ENCODE measurements at regions not wholly inside any gene's neighbourhood (a gene's known extent, or its start where the extent isn't known, plus 50 kb on each side); places are given as distances from the start of the nearest gene placed in this dataset.

DNA sequence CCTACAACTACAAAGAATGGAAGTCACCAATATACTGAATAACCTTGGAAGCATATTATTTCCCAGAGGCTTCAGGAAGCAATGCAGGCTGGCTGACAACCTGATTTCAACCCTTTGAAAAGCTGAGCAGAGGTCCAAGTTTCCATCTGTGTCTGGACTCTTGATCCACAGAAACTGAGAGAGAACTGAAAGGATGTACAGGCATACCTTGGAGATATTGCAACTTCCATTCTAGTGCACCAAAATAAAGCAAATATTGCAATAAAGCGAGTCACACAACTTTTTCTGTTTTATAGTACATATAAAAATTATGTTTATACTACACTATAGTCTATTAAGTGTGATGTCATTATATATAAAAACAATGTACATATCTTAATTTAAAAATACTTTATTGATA lies 85.3 kb downstream of the TYW3 start:
- ChIA-PET CTCF (no interaction called here), POLR2A (no interaction called here)
- ATAC-seq (no peak), DNase-seq (ENCODE audit: low spot score) (no peak)
- H3K4me3 Mint-ChIP-seq, result no peak overlapping the region
- H3K27ac Mint-ChIP-seq, result no peak overlapping the region
- H3K27me3 Mint-ChIP-seq (ENCODE audit: low read depth), result no peaks in the 10 kb centered on the region
- H3K9me3 Mint-ChIP-seq, result no peaks in the 10 kb centered on the region; the same call in 1 of the 2 replicates
- H3K4me1 Mint-ChIP-seq, result no peaks in the 10 kb centered on the region
- no peaks in the 10 kb centered on the region for H3K36me3 Mint-ChIP-seq
- TF ChIP-seq EMX1 (CRISPR knock-in tag; IDR thresholded peaks at IDR 0.05) (no peak), CREM (CRISPR knock-in tag; IDR thresholded peaks at IDR 0.05) (no peak), ZNF396 (CRISPR knock-in tag; IDR thresholded peaks at IDR 0.05; ENCODE audit: borderline replicate concordance) (no peak), NR3C1 (CRISPR knock-in tag; conservative IDR thresholded peaks at IDR 0.05; ENCODE audit: low read depth) (no peak), TEAD4 (CRISPR knock-in tag; IDR thresholded peaks at IDR 0.05) (no peak)
- TF ChIP-seq, protein P1, sequence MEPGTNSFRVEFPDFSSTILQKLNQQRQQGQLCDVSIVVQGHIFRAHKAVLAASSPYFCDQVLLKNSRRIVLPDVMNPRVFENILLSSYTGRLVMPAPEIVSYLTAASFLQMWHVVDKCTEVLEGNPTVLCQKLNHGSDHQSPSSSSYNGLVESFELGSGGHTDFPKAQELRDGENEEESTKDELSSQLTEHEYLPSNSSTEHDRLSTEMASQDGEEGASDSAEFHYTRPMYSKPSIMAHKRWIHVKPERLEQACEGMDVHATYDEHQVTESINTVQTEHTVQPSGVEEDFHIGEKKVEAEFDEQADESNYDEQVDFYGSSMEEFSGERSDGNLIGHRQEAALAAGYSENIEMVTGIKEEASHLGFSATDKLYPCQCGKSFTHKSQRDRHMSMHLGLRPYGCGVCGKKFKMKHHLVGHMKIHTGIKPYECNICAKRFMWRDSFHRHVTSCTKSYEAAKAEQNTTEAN (CRISPR knock-in tag; IDR thresholded peaks at IDR 0.05), result no peak
- TF ChIP-seq, protein P2, sequence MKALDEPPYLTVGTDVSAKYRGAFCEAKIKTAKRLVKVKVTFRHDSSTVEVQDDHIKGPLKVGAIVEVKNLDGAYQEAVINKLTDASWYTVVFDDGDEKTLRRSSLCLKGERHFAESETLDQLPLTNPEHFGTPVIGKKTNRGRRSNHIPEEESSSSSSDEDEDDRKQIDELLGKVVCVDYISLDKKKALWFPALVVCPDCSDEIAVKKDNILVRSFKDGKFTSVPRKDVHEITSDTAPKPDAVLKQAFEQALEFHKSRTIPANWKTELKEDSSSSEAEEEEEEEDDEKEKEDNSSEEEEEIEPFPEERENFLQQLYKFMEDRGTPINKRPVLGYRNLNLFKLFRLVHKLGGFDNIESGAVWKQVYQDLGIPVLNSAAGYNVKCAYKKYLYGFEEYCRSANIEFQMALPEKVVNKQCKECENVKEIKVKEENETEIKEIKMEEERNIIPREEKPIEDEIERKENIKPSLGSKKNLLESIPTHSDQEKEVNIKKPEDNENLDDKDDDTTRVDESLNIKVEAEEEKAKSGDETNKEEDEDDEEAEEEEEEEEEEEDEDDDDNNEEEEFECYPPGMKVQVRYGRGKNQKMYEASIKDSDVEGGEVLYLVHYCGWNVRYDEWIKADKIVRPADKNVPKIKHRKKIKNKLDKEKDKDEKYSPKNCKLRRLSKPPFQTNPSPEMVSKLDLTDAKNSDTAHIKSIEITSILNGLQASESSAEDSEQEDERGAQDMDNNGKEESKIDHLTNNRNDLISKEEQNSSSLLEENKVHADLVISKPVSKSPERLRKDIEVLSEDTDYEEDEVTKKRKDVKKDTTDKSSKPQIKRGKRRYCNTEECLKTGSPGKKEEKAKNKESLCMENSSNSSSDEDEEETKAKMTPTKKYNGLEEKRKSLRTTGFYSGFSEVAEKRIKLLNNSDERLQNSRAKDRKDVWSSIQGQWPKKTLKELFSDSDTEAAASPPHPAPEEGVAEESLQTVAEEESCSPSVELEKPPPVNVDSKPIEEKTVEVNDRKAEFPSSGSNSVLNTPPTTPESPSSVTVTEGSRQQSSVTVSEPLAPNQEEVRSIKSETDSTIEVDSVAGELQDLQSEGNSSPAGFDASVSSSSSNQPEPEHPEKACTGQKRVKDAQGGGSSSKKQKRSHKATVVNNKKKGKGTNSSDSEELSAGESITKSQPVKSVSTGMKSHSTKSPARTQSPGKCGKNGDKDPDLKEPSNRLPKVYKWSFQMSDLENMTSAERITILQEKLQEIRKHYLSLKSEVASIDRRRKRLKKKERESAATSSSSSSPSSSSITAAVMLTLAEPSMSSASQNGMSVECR (CRISPR knock-in tag; IDR thresholded peaks at IDR 0.05; ENCODE audit: borderline replicate concordance), result no peak

DNA sequence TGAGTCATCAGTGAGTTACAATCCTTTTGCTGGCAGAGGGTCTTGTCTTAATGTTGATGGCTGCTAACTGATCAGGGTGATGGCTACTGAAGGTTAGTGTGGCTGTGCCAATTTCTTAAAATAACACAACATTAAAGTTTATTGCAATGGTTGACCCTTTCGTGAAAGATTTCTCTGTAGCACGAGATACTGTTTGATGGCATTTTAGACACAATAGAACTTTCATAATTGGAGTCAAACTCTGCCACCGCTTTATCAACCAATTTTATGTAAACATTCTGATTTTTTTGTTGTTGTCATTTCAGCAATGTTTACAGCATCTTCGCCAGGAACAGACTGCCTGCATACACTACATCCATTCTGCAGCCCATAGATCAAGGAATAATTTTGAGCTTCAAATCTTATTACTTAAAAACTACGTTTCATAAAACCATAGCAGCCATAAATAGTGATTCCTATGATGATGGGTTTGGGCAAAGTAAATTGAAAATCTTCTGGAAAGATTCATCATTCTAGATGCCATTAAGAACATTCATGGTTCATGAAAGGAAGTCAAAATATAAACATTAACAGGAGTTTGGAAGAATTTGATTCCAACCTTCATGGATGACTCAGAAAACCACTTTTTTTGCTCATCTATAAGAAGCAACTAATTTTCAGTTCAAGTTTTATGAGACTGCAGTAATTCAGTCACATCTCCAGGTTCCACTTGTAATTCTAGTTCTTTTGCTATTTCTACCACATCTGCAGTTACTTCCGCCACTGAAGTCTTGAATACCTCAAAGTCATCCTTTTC lies 85.9 kb downstream of the TYW3 start:
- ChIA-PET CTCF (interaction anchor here (1.5 kb wide), 1 partner anchor 47 kb away, joined by 4 read pairs; no protein-coding TSS in a partner anchor), POLR2A (no interaction called here)
- no peaks in the 10 kb centered on the region for H3K27me3 Mint-ChIP-seq (ENCODE audit: low read depth)
- DNase-seq (ENCODE audit: low spot score), result no peak
- ATAC-seq, result no peak
- H3K9me3 Mint-ChIP-seq, result no peaks in the 10 kb centered on the region; the same call in 1 of the 2 replicates
- TF ChIP-seq ELF4 (CRISPR knock-in tag; IDR thresholded peaks at IDR 0.05; ENCODE audit: low read depth), result no peak
- H3K4me1 Mint-ChIP-seq, result no peaks in the 10 kb centered on the region
- H3K4me3 Mint-ChIP-seq, result no peak overlapping the region
- H3K27ac Mint-ChIP-seq, result no peak overlapping the region
- no peaks in the 10 kb centered on the region for H3K36me3 Mint-ChIP-seq

DNA sequence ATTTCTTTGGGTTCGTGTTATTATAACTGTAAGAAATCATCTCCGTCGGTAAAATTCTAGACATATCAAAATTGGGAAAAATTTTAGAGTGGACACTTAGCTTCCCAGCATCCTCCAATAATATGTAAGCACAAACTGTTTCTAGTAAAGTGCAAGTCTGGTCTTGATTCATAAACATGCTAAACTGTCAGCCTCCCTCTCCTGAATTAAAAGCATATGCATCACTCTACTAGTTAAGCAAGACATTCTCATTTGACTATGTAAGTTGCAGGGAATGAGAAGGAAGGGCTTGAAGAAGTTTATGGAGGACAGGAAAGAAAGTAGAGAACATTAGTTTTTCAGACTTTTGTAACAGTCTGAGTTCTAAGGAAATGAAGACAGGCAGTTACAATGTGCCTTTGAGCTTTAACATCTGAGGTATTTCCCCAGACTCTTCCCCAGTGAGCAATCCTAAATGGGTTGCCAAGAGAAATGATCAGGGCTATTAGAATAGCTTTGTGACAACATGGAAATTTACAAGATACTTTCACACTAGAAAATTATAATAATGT lies 90.0 kb downstream of the TYW3 start:
- TF ChIP-seq MXD4 (CRISPR knock-in tag; IDR thresholded peaks at IDR 0.05; ENCODE audit: borderline replicate concordance), result no peak
- TF ChIP-seq FOXJ3 (CRISPR knock-in tag; IDR thresholded peaks at IDR 0.05; ENCODE audit: borderline replicate concordance), result no peak
- no peak for TF ChIP-seq ELF4 (CRISPR knock-in tag; IDR thresholded peaks at IDR 0.05; ENCODE audit: low read depth)
- TF ChIP-seq, protein P3, sequence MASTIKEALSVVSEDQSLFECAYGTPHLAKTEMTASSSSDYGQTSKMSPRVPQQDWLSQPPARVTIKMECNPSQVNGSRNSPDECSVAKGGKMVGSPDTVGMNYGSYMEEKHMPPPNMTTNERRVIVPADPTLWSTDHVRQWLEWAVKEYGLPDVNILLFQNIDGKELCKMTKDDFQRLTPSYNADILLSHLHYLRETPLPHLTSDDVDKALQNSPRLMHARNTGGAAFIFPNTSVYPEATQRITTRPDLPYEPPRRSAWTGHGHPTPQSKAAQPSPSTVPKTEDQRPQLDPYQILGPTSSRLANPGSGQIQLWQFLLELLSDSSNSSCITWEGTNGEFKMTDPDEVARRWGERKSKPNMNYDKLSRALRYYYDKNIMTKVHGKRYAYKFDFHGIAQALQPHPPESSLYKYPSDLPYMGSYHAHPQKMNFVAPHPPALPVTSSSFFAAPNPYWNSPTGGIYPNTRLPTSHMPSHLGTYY (CRISPR knock-in tag; IDR thresholded peaks at IDR 0.05), result no peak
- Mint-ChIP-seq H3K9me3 (no peaks in the 10 kb centered on the region), H3K4me3 (no peak overlapping the region), H3K27me3 (ENCODE audit: low read depth) (no peaks in the 10 kb centered on the region), H3K27ac (no peak overlapping the region), H3K36me3 (no peaks in the 10 kb centered on the region), H3K4me1 (no peaks in the 10 kb centered on the region)
- no peak for ATAC-seq
- ChIA-PET POLR2A (no interaction called here), CTCF (no interaction called here)
- no peak for DNase-seq (ENCODE audit: low spot score)

Data from WTC11 (cell line).